GM12891 (cell line): ENCODE measurements at regions not wholly inside any gene's neighbourhood (a gene's known extent, or its start where the extent isn't known, plus 50 kb on each side); places are given as distances from the start of the nearest gene placed in this dataset.

Experiments
- DNase-seq: peaks from one replicate; pipeline ENCODE4 v3.0.0; 2011; ENCODE audit warnings: low spot score; ENCODE audit not compliant: insufficient read length
- FAIRE-seq: peaks from 2 replicates; lab custom pipeline; 2011; peaks lifted over from hg19 to GRCh38; lab: Jason Lieb, UNC
- PAX5 ChIP-seq: IDR thresholded peaks from 2 replicates; pipeline ENCODE4 v1.6.1; 2011; ENCODE audit warnings: low read length, moderate library complexity, mild to moderate bottlenecking; ENCODE audit not compliant: insufficient read depth, severe bottlenecking
- POLR2A ChIP-seq: IDR thresholded peaks from 2 replicates; pipeline ENCODE4 v1.6.1; 2011; ENCODE audit warnings: low read depth, low read length, control low read depth
- POLR2AphosphoS5 ChIP-seq: IDR thresholded peaks from 2 replicates; pipeline ENCODE4 v1.6.1; 2011; ENCODE audit warnings: low read depth, low read length, control low read depth
- POU2F2 ChIP-seq: IDR thresholded peaks from 2 replicates; pipeline ENCODE4 v1.6.1; 2011; ENCODE audit warnings: low read depth, mild to moderate bottlenecking, control low read depth, low read length, moderate library complexity
- SPI1 ChIP-seq: IDR thresholded peaks from 2 replicates; pipeline ENCODE4 v1.6.1; 2011; ENCODE audit warnings: low read depth, low read length, control low read depth
- TAF1 ChIP-seq: IDR thresholded peaks from 2 replicates; pipeline ENCODE4 v1.6.1; 2011; ENCODE audit warnings: low read depth, low read length, control low read depth

GRCh38 chr3:14336749-14337598 is 65.4 kb upstream of the SLC6A6 start:
- TF ChIP-seq POU2F2 = no peak
- TF ChIP-seq TAF1 = no peak
- no peak for TF ChIP-seq POLR2A
- TF ChIP-seq PAX5 = no peak
- no peak for TF ChIP-seq POLR2AphosphoS5
- TF ChIP-seq SPI1 = no peak
- FAIRE-seq (no peak), DNase-seq (no peak)

DNA sequence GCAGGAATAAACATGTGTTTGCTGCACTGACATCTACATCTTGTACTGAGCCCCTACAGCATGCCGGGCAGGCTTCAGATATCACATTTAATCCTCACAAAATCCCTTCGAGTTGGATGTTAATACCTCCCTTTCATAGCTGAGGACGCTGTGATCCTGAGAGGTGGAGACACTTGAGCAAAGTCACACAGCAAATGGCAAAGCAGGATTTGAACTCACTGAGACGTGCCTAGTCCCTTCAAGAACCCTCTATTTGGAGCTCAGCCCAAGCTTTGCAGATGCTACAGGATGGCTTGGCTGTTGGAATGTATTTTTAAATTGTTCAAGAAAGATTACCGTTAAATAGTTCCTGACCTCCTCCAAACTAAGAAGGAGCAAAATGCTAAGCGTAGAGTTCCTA is 64.6 kb upstream of the SLC6A6 start:
- FAIRE-seq (no peak), DNase-seq (no peak)
- no peak for TF ChIP-seq POU2F2
- TF ChIP-seq SPI1 = no peak
- TF ChIP-seq POLR2A = no peak
- no peak for TF ChIP-seq TAF1
- no peak for TF ChIP-seq POLR2AphosphoS5

- DNase-seq (no peak), FAIRE-seq (no peak)
- TF ChIP-seq SPI1 (no peak), PAX5 (no peak), POLR2AphosphoS5 (no peak), POU2F2 (no peak), TAF1 (no peak), POLR2A (no peak)
Observed at GRCh38 chr3:14338242-14338641, 64.2 kb upstream of the SLC6A6 start.

- TF ChIP-seq POLR2A (no peak), PAX5 (no peak), SPI1 (no peak), POLR2AphosphoS5 (no peak), TAF1 (no peak)
- FAIRE-seq = no peak
- DNase-seq = no peak
Observed at GRCh38 chr3:14338898-14339458, 63.4 kb upstream of the SLC6A6 start.

- no peak for TF ChIP-seq TAF1
- no peak for TF ChIP-seq POLR2AphosphoS5
- TF ChIP-seq SPI1 = no peak
- no peak for TF ChIP-seq PAX5
- TF ChIP-seq POLR2A = no peak
- no peak for TF ChIP-seq POU2F2
- no peak for DNase-seq
- no peak for FAIRE-seq
Observed at GRCh38 chr3:14340960-14341708, 61.3 kb upstream of the SLC6A6 start.

DNA sequence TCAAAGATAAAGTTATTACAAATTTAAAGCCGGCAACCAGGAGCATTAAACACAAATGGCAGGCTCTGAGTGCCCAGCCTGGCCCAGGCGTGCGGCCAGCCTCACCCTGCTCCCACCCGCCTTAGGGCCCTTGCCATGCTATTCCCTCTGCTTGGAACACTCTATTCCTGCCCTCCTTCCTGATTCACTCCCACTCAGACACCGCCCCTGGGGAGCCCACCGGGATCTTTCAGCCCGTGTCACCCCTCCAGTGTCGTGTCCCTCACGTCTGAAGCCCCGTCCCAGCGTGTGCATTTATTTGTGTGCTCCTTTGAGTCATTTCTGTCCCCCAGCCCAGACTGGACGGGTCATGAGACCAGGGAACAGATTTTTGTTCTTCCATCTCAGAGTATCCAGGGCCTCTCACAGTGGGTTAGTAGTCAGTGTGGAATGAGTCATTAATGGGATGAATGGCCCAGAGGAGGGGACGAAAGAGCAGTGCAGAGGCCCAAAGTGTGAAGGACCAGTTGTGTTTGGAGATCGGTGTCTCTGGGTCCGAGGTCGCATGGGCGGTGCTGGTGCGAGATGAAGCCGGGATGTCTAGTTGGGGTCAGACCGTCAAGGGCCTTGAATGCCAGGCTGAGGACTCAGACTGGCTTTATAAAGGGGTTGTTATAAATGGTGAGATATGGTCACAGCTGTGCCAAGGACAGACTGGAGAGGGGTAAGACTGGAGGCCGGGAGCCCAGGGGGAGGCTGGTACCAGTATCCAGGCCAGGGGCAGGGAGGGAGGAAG is 58.9 kb upstream of the SLC6A6 start:
- FAIRE-seq (no peak), DNase-seq (no peak)
- TF ChIP-seq POU2F2 = no peak
- TF ChIP-seq POLR2A = no peak
- no peak for TF ChIP-seq POLR2AphosphoS5
- no peak for TF ChIP-seq SPI1
- TF ChIP-seq TAF1 = no peak
- no peak for TF ChIP-seq PAX5

DNA sequence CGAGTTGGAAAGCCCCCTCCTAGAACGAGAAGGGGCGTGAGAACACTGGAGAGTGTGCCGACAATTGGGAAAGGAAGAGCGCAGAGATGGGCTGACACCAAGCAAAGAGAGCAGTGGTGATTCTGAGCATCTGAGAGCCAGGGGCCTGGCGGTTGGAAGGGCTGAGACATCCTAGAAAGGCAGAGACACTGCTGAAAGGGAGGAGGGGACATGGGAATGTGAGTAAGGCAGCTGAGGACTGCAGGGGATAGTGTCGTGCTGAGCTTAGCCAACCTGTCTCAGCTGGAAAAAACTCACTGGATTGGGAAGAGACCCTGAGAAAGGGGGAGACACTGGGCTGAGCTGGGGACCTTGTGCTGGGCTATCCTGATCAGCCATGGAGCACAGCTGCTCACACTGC is 58.1 kb upstream of the SLC6A6 start:
- DNase-seq = no peak
- TF ChIP-seq SPI1 = no peak
- TF ChIP-seq POU2F2 = no peak
- no peak for TF ChIP-seq POLR2A
- no peak for TF ChIP-seq POLR2AphosphoS5
- TF ChIP-seq TAF1 = no peak
- no peak for TF ChIP-seq PAX5
- no peak for FAIRE-seq

GRCh38 chr3:14345496-14346150 is 56.8 kb upstream of the SLC6A6 start:
- no peak for FAIRE-seq
- no peak for DNase-seq
- no peak for TF ChIP-seq PAX5
- no peak for TF ChIP-seq POLR2A

DNA sequence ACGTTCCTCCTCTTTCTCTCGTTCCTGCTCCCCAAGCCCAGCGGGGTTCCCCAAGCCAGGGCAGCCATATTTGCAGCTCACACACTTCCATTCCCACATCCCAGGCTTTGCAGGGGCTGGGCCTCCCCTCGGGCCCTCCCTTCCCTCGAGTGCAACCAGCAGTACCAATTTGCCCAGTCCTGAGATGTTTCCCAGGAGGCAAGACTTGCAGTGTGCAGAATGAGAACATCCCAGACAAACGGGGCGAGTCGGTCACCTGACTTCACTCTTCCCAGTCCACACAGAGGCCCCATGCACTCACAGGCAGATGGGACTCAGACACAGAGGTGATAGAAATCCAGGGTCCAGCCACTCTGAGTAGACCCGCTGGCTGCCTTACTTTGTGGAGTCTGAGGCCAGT is 56.2 kb upstream of the SLC6A6 start:
- no peak for DNase-seq
- FAIRE-seq = no peak
- TF ChIP-seq TAF1 = no peak
- TF ChIP-seq SPI1 = no peak
- no peak for TF ChIP-seq POU2F2
- no peak for TF ChIP-seq POLR2A
- no peak for TF ChIP-seq PAX5
- TF ChIP-seq POLR2AphosphoS5 = no peak

DNA sequence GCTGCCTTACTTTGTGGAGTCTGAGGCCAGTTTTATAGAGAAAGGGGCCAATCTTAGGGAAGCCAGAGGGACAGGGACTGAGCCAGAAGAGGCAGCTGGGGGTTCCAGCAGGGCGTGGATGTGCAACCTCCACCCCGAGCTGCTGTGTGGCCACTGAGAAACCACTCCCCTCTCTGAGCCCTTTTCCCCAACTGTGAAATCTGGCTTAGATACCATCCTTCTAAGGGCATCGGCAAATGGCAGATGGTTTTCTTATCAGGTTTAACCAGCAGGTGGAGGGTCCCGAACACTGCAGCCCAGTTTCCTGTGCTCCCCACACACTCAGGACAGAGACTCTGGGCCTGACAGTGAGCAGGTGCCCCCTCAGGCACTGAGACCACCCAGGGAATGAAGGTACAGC is 55.8 kb upstream of the SLC6A6 start:
- no peak for FAIRE-seq
- TF ChIP-seq POLR2A (no peak), POU2F2 (no peak), PAX5 (no peak), SPI1 (no peak), POLR2AphosphoS5 (no peak), TAF1 (no peak)
- no peak for DNase-seq
